Stimulated activated CD4-positive, alpha-beta T cell treated with anti-CD3 and anti-CD28 coated beads, Interleukin-1b, Interleukin-23, amount 100 ng/mL, for 1 hour (primary cell): ENCODE measurements at regions not wholly inside any gene's neighbourhood (a gene's known extent, or its start where the extent isn't known, plus 50 kb on each side); places are given as distances from the start of the nearest gene placed in this dataset.
"Not testable (repeated sequence)": the region's sequence is repeated elsewhere in the genome, so short reads cannot be mapped to it uniquely, and the experiment has no call there.

Experiments used
- DNase-seq, 2 donors: peaks; one replicate each; pipeline ENCODE4 v3.0.0-alpha.2; 2020; ENCODE audit warnings: low read depth in 2 of 2

DNA sequence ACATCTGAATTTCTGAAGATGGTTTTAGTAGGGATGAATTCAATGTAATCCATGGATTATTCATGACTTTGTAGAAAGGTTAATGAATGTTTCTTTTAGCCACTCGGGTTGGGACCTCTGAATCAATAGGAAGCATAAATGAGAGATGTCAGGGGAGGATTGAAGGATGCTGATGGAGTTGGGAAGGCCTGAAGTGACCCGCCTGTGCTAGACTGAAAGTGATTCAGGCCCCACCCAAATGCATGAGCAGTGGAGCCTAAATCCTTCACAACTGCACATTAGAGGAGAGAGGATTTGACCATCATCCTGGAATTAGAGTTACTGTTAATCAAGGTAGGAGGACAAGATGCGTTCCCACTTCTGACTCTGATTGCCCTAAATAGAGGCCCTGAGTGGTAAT lies 162.2 kb upstream of the PTPN20 start:
- not testable (repeated sequence) for DNase-seq

DNA sequence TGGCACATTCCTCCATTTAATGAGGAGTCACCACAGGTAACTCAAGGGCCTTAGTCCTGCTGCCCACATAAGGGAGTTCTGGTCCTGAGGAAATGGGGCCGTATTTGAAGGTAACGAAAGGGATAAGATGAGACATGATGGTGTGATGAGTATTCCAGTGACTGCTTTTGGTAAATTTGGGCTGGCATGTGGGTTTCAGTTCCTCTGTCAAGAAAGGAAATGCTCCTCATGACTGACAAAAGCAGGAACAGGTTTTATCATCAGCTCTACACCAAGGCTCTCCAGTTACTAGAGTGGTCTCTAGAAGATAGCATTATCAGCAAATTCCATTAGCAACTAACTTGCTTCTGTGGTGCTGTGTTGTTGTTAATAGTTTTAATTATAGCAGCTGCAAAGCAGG lies 161.8 kb upstream of the PTPN20 start:
- DNase-seq = not testable (repeated sequence)

DNA sequence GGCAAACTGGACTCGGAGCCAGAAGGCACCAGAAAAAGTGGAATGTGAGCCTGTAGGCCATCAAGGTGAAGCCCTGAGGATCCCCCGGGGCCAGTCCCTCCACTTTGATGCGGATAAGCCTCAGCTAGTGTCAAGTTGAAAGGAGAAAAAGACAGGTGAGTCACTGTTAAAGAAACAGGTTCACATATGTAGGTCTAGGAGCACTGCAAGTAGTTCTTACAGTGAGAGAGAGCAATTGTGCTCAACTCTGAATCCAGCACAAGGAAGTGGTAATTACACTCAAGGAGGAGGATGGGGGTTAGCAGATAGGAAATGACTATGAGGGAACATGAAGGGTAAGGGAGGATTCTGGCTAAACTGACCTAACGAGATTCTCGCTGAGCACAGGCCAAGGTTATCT lies 157.5 kb upstream of the PTPN20 start:
- DNase-seq = not testable (repeated sequence)

DNA sequence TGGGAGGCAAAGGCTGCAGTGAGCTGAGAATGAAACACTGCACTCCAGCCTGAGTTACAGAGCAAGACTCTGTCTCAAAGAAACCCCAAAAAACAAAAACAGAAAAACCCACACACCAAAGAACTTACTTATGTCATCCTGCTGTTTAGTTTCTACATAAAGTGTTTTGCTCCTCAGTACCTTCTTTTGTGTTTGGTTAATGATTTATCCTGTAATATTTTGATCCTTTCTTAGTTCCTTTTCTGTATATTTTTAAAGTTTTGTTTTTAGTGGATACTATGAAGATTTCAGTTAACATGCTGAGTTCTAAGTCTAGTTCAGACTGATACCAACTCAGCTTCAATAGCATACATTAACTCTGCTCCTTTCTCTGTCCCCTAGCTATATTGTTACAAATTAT lies 149.8 kb upstream of the PTPN20 start:
- not testable (repeated sequence) for DNase-seq

DNA sequence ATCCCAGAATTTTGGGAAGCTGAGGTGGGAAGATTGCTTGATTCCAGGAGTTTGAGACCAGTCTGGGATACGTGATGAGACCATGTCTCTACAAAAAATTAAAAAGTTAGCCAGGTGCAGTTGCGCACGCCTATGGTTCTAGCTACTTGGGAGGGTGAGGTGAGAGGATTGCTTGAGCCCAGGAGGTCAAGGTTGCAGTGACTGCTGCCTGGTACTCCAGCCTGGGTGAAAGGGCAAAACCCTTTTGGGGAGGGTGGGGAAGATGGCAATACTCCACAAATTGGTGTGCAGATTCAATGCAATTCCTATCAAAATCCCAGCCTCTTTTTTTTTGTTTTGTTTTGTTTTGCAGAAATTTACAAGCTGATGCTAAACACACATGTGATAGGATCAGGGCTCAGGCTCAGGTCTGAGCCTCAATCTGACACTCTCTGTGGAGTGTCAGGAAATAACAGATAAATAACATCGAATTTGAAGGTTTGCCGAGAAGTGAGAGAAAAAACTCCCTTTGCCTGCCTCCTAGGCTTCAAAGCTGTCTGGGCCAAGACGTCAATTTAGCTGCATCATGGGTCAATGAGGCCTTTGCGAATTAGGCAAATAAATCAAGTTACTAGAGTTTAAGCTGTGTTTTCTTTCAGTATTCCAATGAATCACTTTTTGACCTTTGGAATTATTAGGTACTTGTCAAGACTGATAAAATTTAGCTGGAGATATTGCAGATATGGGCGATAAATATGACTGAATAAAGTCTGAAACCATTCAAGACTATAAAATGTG lies 142.5 kb upstream of the PTPN20 start:
- DNase-seq = not testable (repeated sequence)

DNA sequence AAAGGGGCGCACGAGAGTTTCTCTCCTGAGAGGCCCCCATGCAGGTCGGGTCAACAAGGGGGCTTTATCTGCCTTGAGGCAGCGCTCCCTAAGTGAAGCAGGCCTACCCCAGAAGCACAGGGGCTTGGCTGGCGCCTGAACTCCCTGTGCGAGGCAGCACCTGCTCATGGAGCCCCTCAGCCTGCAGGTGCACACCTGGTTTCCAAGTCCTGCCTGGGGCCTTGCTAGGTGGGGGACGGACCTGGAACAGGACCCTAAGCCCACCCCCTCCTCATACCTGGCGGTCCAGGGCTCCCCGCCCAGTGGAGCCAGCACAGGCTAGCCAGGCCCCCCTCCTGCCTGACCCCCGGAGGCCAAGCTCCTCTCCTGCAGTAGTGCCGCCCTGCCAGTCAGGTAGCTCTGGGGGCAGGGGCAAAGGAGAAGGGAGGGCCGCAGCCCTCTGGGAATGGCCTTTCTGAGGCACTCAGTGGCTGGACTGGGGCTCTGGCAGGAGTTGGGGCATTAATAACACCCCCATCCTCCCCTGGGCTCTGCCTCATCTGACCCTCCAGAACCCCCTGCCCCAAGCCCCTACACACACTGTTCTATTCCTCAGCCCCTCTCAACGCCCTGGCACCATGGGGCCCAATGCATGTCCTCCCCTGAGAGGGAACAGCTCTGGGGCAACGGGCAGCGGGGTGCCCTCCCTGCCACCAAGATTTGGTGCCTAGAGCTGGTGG lies 137.9 kb upstream of the PTPN20 start:
- DNase-seq = not testable (repeated sequence)

DNA sequence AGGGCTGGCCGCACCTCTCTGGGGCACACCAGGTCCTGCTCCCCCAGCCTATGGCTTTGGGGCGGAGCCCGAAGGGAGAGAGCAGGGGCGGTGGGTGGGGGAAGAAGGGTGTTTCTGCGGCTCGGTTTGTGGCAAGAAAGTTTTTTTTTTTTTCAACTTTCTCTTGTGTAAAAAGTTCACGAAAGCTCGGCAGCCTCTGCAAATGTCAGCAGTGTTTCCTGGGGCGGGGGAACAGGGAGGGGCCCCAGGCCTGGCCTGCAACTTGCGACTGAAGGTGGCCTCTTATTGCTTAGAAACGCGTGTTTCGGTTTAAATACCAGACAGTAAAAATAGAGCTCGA lies 137.4 kb upstream of the PTPN20 start:
- DNase-seq = not testable (repeated sequence)

DNA sequence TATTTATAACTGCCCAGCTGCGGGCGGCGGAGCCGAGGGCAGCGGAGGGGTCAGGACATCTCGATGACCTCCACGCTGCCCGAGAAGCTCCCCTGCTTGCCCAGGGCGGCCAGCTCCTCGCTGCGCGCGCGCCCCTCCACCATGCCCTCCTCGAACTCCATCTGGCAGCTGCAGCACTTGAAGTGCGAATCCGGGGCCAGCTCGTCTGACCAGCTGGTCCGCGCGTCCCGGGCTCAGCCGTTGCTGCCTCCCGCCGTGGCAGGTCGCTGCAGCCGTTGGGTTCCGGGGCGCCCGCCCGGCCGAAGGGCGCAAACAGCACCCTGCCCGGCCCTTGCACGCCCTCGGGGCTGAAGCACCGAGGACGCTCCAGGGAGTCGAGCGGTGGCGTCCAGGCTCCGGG lies 136.9 kb upstream of the PTPN20 start:
- DNase-seq = not testable (repeated sequence)

DNA sequence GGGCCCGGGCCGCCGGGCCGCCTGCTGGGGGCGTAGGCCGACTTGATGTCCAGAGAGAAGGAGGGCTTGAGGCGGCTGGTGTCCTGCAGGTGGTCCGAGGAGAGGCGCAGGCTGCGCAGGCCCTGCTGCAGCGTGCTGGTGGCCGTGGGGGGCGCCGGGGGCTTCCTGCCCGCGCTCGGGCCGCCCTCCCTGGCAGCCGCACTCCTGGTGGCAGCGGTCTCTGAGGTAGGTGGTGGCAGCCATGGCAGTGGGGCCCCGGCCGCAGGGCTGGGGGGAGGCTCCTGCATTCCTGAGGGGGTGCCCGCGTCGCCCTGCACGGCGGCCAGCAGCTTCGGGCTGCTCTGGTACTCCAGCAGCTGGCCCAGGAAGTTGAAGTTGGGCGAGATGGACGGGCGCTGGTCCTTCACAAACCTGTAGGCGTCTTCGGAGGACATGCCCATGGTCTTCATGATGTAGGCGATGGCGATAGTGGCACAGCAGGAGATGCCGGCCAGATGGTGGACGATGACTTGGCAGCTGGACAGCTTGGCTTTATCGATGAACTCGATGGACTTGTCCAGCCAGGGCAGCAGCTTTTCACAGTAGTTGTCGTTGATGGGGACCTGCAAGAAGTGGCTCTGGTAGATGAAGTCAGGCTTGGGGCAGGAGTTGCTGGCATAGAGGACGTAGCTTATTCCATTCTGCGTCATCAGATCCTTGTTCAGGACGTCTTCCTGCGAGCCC lies 136.1 kb upstream of the PTPN20 start:
- not testable (repeated sequence) for DNase-seq

DNA sequence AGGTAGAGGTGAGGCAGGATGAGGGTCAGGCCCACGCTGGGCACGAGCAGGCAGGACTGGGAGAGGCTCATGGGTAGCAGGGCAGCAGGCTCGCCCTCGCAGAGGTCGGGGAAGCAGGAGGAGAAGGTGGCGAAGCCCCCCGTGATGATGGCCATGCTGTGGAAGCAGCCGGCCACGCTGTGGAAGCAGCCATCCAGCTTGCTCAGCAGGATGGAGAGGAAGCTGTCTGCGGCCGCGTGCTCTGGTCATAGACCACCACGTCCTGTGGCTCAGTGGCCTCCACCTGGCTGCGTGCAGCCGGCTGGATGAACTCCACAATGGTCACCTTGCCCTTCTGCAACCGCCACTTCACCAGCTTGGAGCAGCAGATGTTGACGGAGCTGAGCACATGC lies 135.6 kb upstream of the PTPN20 start:
- not testable (repeated sequence) for DNase-seq

DNA sequence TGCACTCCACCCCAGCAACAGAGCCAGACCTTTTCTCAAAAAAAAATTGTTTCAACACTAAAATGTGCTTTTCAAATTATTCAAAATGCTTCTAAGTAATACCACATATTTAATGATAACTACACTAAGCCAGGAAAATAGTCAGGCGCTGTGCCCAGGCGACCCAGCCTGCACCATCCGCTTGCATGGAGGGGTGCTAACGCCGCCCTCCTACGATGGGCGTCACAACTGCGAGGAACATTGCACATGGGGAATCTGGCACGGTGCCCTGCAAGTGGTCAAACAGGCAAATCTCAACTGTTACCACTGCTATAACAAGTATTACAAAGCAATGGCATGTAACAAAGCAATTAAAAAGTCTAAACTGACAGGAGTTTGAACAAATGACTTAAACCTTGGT lies 131.7 kb upstream of the PTPN20 start:
- DNase-seq = not testable (repeated sequence)

DNA sequence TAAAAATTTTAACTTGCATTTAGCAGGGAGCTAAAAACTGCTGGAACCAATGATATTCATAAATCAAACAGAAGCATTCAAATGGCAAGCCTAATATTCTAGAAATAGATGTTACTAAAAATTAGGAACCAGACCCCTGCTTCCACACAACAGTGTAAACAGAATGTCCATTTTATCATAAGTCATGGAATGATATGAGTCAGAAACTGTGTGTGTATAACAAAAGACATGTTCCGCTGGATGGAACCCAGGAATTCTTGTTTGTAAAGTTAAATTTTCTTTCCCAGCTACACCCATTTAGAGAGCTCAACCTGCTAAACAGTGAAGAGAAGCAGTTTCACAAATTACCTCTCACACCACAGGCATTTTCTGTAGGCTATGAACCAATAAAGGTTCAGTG lies 131.1 kb upstream of the PTPN20 start:
- not testable (repeated sequence) for DNase-seq

DNA sequence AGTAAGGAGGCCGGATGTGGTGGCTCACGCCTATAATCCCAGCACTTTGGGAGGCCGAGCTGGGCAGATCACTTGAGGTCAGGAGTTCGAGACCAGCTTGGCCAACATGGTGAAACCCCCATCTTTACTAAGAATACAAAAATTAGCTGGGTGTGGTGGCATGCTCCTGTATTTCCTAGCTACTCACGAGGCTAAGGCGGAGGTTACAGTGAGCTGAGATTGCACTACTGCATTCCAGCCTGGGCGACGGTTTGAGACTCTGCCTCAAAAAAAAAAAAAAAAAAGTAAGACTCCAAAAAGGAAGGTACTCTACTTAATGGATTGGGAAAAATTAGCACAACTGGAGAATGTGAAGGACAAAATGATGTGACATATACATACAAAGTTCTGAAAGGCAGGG lies 130.2 kb upstream of the PTPN20 start:
- not testable (repeated sequence) for DNase-seq

DNA sequence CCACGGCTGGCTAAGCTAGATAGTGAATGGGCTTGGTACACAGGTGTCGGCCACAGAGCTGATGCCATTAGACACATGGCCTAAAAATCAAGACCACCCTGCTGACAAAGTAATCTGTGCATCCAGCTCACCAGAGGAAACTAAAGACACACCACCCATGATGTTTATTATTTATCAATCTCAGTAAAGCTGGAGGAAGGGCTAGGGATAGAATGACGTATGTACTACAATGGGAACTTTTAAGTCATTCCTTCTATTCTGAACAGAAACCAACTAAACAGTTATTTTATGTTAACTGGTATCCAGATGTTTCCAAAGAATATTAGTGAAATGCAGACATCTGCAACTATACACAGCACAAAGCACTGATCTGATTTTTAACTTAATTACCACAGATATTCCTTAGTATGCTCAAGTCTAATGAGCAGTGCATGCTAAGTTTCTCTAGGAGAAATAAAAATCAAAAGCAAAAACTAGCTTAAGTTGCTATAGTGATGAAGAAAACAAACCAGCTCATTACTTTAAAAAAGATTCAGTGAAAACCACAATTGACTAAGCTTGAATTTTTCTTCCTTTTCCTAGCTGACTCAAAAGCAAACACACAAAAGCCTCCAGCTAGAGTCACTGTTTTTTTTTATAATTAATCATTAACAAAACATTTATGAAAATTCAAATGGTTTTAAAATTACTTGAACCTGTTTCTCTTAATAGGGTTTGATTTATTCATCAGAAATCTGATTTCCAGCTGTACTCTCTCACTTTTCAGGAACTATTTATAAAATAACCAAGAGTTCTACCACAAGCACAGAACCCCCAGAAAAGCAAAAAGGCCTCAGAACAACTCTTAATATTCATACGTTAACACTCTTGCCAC lies 129.0 kb upstream of the PTPN20 start:
- not testable (repeated sequence) for DNase-seq

DNA sequence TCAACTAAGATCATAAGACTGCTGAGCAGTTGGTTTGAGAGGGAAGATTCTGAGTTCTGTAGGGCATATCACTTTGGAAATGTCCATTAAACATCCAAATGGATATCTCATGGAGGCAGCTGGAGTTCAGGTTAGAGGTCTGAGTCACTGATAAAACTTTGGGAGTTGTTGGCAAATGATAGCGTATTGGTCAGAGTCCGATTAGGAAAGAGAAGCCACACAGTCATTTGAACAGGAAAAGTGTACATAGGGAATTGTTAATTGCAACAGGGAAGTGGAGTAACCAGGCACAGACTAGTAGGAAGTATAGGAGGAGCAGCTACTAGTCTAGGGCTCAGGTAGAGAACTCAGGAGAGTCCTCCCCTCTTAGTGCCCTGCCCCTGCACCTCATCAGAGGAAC lies 126.6 kb upstream of the PTPN20 start:
- not testable (repeated sequence) for DNase-seq

DNA sequence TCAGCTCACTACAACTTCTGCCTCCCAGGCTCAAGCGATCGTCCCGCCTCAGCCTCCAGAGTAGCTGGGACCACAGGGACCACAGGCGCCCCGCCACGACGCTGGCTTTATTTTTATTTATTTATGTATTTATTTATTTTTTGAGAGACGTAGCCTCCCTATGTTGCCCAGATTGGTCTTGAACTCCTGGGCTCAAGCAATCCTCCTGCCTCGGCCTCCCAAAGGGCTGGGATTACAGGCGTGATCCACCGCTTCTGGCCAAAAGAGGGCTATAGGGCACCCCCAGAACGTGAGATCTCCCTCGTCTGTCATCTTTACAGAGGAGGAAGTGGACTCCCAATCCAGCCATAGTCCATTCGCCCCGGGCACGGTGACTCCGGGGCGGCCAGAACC lies 125.1 kb upstream of the PTPN20 start:
- not testable (repeated sequence) for DNase-seq

DNA sequence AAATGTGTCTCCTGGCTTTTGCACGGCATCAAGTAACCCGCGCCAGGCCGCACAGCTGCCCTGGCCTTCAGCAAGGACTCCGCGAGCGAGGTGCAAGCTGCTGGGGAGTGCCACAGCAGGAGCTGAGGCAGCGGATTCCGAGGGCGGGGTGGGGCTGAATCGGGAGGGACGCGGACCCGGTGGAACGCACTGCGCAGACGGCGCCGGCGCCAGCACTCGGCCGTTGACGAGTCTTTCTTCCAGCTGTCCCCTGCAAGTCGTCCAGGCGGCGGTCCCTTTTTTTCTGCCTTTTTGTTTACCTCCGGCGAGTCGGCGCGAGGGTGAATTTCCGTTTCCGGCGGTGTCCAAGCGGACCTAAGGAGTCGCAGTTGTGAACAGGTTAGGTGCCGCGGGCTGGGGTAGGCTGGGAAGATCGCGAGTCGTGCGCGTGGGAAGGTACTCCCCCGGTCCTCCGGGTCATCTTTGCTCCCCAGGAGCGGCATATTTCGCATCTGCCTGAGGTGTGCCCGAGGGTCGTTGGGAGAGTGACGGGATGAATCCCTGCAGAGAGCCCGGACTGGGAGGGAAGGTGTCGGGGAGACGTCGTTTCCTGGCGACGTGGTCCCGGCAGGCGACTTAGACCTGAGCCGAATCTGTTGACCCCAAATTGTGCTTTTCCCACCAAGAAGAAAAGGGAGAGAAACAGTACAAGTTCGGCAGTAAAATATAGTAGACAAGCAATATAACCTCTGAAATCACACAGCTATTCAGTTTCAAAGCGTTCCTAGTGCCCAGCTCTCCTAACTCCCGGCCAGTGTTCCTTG lies 124.5 kb upstream of the PTPN20 start:
- DNase-seq = peak; percentile 7 to 14

DNA sequence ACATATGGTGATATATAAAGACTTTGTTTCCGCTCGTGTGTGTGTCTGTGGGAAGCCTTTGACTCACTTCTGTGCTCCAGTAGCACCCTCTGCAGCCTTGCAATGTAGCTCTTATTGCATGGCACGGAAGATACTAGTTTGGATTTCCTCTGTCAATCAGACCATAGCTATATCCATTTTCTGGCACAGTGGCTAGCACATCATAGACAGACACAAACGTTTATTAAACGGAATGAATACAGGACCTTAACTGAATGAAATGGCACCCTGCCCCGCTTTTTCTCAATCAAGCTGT lies 124.0 kb upstream of the PTPN20 start:
- peak in 1 of 2 donors; percentile 9 for DNase-seq

DNA sequence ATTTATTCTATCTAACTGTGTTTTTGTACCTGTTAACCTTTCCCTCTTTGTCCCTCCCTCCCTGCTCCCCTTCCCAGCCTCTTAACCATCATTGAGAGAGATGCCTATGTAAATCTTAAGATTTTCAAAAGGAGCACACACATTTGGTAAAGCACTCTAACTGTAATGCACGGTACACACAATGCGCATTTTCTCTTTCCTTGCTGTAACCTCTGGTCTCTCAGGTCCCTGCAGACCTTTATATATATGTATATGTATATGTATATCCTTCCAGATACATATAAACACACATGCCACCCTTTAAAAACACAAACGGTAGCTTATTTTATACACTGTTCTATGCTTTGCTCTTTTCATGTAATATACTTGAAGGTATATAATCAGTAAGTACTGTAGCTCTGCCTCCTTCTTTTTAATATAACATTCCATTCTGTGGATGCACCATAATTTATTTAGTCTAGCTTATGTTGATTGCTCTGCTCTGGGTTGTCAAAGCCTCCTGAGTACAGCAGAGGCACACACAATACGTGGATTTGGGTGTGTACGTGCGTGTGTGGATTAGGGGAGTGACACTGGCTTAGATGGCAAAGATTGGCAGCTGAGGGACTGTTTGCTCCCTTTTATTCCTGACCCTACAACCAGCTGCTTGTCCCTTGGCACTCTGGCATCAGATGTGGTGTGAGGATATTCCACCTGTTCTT lies 118.4 kb upstream of the PTPN20 start:
- DNase-seq = not testable (repeated sequence)

DNA sequence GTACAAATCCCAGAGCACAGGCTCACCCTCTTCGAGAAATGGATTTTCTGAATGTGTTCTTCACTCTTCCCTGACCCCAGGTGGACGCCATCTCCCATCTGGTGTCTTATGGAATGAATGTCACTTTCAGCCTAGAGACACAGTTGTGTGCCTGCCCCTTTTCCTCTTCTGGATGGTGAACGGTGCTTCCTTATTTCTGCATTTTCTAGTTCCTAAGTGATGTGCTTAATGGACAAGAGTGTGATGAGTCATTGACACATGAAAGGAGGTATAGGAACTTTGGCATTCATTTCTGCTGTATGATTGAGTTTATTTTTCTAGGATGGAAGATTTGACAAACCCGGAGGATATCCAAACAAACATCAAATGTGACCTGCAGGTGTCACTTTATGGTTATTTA lies 114.9 kb upstream of the PTPN20 start:
- DNase-seq = not testable (repeated sequence)
